Kidney (tissue), 13 donors: ENCODE measurements at regions not wholly inside any gene's neighbourhood (a gene's known extent, or its start where the extent isn't known, plus 50 kb on each side); places are given as distances from the start of the nearest gene placed in this dataset.
A peak's percentile ranks its signal among the peaks of the same experiment; 100 is the strongest.
"Not testable (repeated sequence)": the region's sequence is repeated elsewhere in the genome, so short reads cannot be mapped to it uniquely, and the experiment has no call there.

Experiments used
- DNase-seq, 5 donors: peaks; one replicate each; pipeline ENCODE4 v3.0.0-alpha.2; 2013 to 2020
- FAIRE-seq: peaks from 2 replicates; lab custom pipeline; 2012; peaks lifted over from hg19 to GRCh38; lab: Jason Lieb, UNC
- H3K27ac ChIP-seq, 2 donors: one replicate each; pipeline ENCODE4 v1.7.0; 2013; ENCODE audit warnings: low read depth in 2 of 2, low read length in 2 of 2, inconsistent platforms in 1 of 2
- H3K27me3 ChIP-seq: one replicate; pipeline ENCODE4 v1.7.1; 2013; ENCODE audit warnings: low read length, inconsistent platforms; ENCODE audit not compliant: control insufficient read depth, insufficient read depth
- H3K36me3 ChIP-seq, 3 donors: one replicate each; pipeline versions ENCODE4 v1.7.0 to v1.7.1; 2013; ENCODE audit warnings: low read length in 3 of 3, control low read depth in 1 of 3, inconsistent platforms in 1 of 3; ENCODE audit not compliant: insufficient read depth in 3 of 3, control insufficient read depth in 2 of 3
- H3K4me1 ChIP-seq, 3 donors: one replicate each; pipeline versions ENCODE4 v1.7.0 to v1.7.1; 2013; ENCODE audit warnings: low read length in 3 of 3, inconsistent platforms in 1 of 3, low read depth in 1 of 3; ENCODE audit not compliant: control insufficient read depth in 2 of 3, insufficient read depth in 2 of 3
- H3K4me3 ChIP-seq, 3 donors: one replicate each; pipeline versions ENCODE4 v1.7.0 to v1.8.1; 2013; ENCODE audit warnings: low read length in 3 of 3, control low read depth in 1 of 3, inconsistent platforms in 1 of 3
- H3K9ac ChIP-seq, 3 donors: one replicate each; pipeline versions ENCODE4 v1.7.0 to v1.7.1; 2013; ENCODE audit warnings: low read length in 3 of 3, control low read depth in 1 of 3, inconsistent platforms in 1 of 3
- H3K9me3 ChIP-seq, 3 donors: one replicate each; pipeline versions ENCODE4 v1.7.0 to v1.7.1; 2013; ENCODE audit warnings: low read length in 3 of 3, control low read depth in 1 of 3, inconsistent platforms in 1 of 3; ENCODE audit not compliant: control insufficient read depth in 2 of 3, insufficient read depth in 1 of 3
- intact Hi-C: fragments of 100-400 bp; cut with DNase I; formaldehyde crosslinking; loops from one replicate; pipeline ENCODE4 v1.11.1; 2022
- TF ChIP-seq, protein P1 (sequence below): IDR thresholded peaks from 3 replicates; pipeline ENCODE4 v1.5.1; 2012; ENCODE audit warnings: mild to moderate bottlenecking, moderate library complexity, borderline replicate concordance; ENCODE audit not compliant: insufficient read depth; ENCODE audit errors: extremely low read depth
- donor health status: control.
- donor health status: control.
- donor health status: control.
- donor health status: control.
- donor health status: control.
- donor health status: DM: yes; HTN: yes; CAD: no.
- donor health status: Normal renal cell carcinoma (clear cell type).

DNA sequence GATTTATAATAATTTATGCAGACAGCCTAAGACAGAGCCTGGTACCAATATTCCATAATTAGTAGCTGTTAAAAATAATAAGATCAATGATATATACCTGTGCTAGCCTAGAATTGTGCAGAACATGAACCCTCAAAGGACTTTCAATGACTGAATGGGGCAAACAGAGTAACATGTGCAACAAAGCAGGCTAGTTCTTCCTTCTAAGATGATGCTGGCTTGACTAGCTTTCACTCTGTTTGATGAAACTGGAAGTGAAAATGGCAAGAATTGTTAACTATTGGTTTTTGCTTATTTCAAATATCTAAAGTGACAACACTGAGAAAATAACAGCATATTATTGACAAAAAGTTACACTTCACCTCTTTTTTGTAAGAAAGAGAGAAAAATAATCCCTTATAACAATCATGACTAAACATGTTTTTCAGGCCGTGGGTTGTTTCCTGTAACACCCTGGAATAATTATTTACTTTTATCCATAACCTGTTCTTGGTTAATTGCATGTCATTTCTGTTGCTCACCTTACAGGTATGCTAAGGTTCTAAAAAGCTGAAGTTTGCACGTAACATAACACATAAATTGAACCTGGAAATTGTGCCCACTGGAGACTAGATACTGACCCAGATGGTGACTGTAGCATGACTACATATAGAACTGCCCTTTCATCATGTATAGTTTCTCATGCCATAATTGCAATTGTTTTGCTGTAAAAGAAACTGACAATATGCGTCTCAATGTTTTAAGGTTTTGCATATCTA lies 108.7 kb downstream of the C18orf54 start:
- intact Hi-C loops = no loop called here
- no peaks in the 10 kb centered on the region for H3K4me1 ChIP-seq
- H3K27me3 ChIP-seq = no peaks in the 10 kb centered on the region
- H3K9me3 ChIP-seq = no peaks in the 10 kb centered on the region
- H3K27ac ChIP-seq = no peak overlapping the region
- H3K9ac ChIP-seq = no peak overlapping the region
- no peak for DNase-seq
- FAIRE-seq = no peak
- TF ChIP-seq, protein P1, sequence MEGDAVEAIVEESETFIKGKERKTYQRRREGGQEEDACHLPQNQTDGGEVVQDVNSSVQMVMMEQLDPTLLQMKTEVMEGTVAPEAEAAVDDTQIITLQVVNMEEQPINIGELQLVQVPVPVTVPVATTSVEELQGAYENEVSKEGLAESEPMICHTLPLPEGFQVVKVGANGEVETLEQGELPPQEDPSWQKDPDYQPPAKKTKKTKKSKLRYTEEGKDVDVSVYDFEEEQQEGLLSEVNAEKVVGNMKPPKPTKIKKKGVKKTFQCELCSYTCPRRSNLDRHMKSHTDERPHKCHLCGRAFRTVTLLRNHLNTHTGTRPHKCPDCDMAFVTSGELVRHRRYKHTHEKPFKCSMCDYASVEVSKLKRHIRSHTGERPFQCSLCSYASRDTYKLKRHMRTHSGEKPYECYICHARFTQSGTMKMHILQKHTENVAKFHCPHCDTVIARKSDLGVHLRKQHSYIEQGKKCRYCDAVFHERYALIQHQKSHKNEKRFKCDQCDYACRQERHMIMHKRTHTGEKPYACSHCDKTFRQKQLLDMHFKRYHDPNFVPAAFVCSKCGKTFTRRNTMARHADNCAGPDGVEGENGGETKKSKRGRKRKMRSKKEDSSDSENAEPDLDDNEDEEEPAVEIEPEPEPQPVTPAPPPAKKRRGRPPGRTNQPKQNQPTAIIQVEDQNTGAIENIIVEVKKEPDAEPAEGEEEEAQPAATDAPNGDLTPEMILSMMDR = no peak
- no peak overlapping the region for H3K4me3 ChIP-seq
- no peaks in the 10 kb centered on the region for H3K36me3 ChIP-seq

DNA sequence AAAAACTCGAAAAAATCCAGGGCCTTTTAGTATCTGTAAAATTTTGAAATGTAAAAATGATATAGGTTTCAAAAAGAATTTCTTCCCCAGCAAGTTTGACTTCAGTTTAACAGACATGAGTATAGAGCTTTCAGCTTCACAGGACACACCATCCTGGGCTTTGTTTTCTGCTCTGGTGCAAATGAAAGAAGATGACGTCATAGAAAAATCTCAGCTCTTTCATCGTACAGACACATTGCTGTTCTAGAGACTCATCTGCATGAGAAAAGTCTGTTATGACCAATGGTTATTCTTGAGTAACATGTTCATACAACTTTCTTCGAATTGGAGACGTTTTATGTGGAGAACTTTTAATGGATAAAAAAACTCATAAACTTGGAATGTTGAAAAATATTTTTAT lies 111.7 kb upstream of the DYNAP start:
- Histone ChIP-seq H3K27me3 (no peaks in the 10 kb centered on the region), H3K9me3 (no peaks in the 10 kb centered on the region), H3K9ac (no peak overlapping the region), H3K4me3 (no peak overlapping the region), H3K36me3 (no peaks in the 10 kb centered on the region), H3K27ac (no peak overlapping the region), H3K4me1 (no peaks in the 10 kb centered on the region)
- TF ChIP-seq, protein P1 = no peak
- FAIRE-seq (peak; percentile 42), DNase-seq (no peak)
- intact Hi-C loops = no loop called here

DNA sequence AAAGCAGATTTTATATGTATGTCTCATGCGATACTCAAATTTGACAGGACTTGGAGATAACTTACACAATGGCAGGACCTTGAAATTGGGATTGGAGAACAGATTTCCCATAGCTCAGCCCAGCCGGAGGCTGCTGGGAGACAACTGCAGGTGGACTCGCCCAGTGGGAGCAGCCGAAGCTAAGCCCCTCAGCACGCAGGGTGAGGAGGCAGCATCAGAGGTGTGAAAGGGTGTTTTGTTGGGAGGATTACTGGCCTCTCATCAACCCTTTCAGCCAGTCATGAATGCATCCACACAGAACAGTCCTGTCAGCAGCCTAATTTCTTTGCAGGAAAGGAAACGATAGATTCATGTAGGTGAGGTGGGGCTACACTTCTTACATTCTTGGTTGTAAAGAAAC lies 110.4 kb upstream of the DYNAP start:
- Histone ChIP-seq H3K9ac (no peak overlapping the region), H3K27ac (no peak overlapping the region), H3K4me3 (no peak overlapping the region), H3K27me3 (no peaks in the 10 kb centered on the region), H3K36me3 (no peaks in the 10 kb centered on the region), H3K4me1 (no peaks in the 10 kb centered on the region), H3K9me3 (no peaks in the 10 kb centered on the region)
- intact Hi-C loops = no loop called here
- DNase-seq (no peak), FAIRE-seq (no peak)
- TF ChIP-seq, protein P1 = no peak

DNA sequence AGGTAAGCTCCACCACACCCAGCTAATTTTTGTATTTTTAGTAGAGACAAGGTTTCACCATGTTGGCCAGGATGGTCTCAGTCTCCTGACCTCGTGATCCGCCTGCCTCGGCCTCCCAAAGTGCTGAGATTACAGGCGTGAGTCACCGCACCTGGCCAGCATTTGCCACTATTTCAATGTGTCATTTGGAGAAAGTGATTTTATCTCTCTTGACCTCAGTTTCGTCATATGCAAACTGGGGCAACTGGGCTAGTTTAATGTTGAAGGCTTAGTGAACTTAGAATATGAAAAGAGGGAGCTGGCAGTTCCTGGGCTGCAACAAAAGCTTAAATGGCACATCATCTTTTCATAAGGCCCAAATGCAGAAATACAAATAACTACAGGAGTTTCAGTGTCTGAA lies 88.6 kb upstream of the DYNAP start:
- H3K36me3 ChIP-seq, H3K4me1 ChIP-seq, H3K27me3 ChIP-seq, H3K27ac ChIP-seq, H3K9me3 ChIP-seq, FAIRE-seq, H3K9ac ChIP-seq, DNase-seq, H3K4me3 ChIP-seq, intact Hi-C loops: not testable (repeated sequence)
